ENCODE measurements at regions not wholly inside any gene's neighbourhood (a gene's known extent, or its start where the extent isn't known, plus 50 kb on each side); places are given as distances from the start of the nearest gene placed in this dataset.

GRCh38 chr10:111926286-111926685 is 257.3 kb downstream of the GPAM start:
- intact Hi-C loops (cut with DNase I) = no loop called here

GRCh38 chr10:111933937-111934336 is 249.6 kb downstream of the GPAM start:
- Histone ChIP-seq H3K27ac (no peak overlapping the region), H3K36me3 (no peaks in the 10 kb centered on the region), H3K4me3 (no peak overlapping the region), H3K27me3 (no peaks in the 10 kb centered on the region), H3K9me3 (no peaks in the 10 kb centered on the region), H3K4me1 (no peaks in the 10 kb centered on the region)
- 69 to 71% methylated on average over 5 of the region's 5 CpGs for WGBS, 2 donors
- no peak for TF ChIP-seq EP300 (IDR thresholded peaks at IDR 0.05)
- TF ChIP-seq POLR2A (IDR thresholded peaks at IDR 0.05) = no peak
- no peak for TF ChIP-seq POLR2AphosphoS5 (IDR thresholded peaks at IDR 0.05)
- no peak for TF ChIP-seq CTCF (IDR thresholded peaks at IDR 0.05)
- no peak for DNase-seq
- intact Hi-C loops (cut with DNase I) = no loop called here

More at GRCh38 chr10:111926286-111926685, 257.3 kb downstream of the GPAM start:
- H3K27ac ChIP-seq = no peak overlapping the region
- H3K4me1 ChIP-seq = no peaks in the 10 kb centered on the region
- TF ChIP-seq CTCF (IDR thresholded peaks at IDR 0.05) = no peak
- no peak for DNase-seq
- H3K36me3 ChIP-seq = no peaks in the 10 kb centered on the region
- H3K4me3 ChIP-seq = no peak overlapping the region
- no peaks in the 10 kb centered on the region for H3K9me3 ChIP-seq
- WGBS, 2 donors = 76 to 86% methylated on average over 6 of the region's 6 CpGs
- no peaks in the 10 kb centered on the region for H3K27me3 ChIP-seq

GRCh38 chr10:111934931-111935330 is 248.6 kb downstream of the GPAM start:
- H3K9me3 ChIP-seq = no peaks in the 10 kb centered on the region
- H3K36me3 ChIP-seq = no peaks in the 10 kb centered on the region
- intact Hi-C loops (cut with DNase I) = no loop called here
- H3K27me3 ChIP-seq = no peaks in the 10 kb centered on the region
- no peak overlapping the region for H3K4me3 ChIP-seq
- H3K27ac ChIP-seq = no peak overlapping the region
- WGBS, 2 donors = 76 to 80% methylated on average over 1 of the region's 1 CpG
- H3K4me1 ChIP-seq = no peaks in the 10 kb centered on the region
- no peak for DNase-seq
- no peak for TF ChIP-seq POLR2AphosphoS5 (IDR thresholded peaks at IDR 0.05)
- no peak for TF ChIP-seq CTCF (IDR thresholded peaks at IDR 0.05)
- TF ChIP-seq EP300 (IDR thresholded peaks at IDR 0.05) = no peak
- TF ChIP-seq POLR2A (IDR thresholded peaks at IDR 0.05) = no peak

GRCh38 chr10:111936143-111936542 is 247.4 kb downstream of the GPAM start:
- no peak for DNase-seq
- 79 to 86% methylated on average over 3 of the region's 3 CpGs for WGBS, 2 donors
- H3K4me1 ChIP-seq = no peaks in the 10 kb centered on the region
- intact Hi-C loops (cut with DNase I) = no loop called here
- no peaks in the 10 kb centered on the region for H3K27me3 ChIP-seq
- H3K36me3 ChIP-seq = no peaks in the 10 kb centered on the region
- no peaks in the 10 kb centered on the region for H3K9me3 ChIP-seq
- TF ChIP-seq EP300 (IDR thresholded peaks at IDR 0.05) (no peak), POLR2AphosphoS5 (IDR thresholded peaks at IDR 0.05) (no peak), CTCF (IDR thresholded peaks at IDR 0.05) (no peak), POLR2A (IDR thresholded peaks at IDR 0.05) (no peak)
- H3K4me3 ChIP-seq = no peak overlapping the region
- no peak overlapping the region for H3K27ac ChIP-seq

GRCh38 chr10:111944331-111944730 is 239.2 kb downstream of the GPAM start:
- Histone ChIP-seq H3K4me1 (no peaks in the 10 kb centered on the region), H3K4me3 (no peak overlapping the region), H3K36me3 (no peaks in the 10 kb centered on the region), H3K27me3 (no peaks in the 10 kb centered on the region), H3K9me3 (no peaks in the 10 kb centered on the region), H3K27ac (no peak overlapping the region)
- no peak for TF ChIP-seq CTCF (IDR thresholded peaks at IDR 0.05)
- no peak for TF ChIP-seq POLR2A (IDR thresholded peaks at IDR 0.05)
- TF ChIP-seq POLR2AphosphoS5 (IDR thresholded peaks at IDR 0.05) = no peak
- TF ChIP-seq EP300 (IDR thresholded peaks at IDR 0.05) = no peak
- 76 to 84% methylated on average over 6 of the region's 6 CpGs for WGBS, 2 donors
- DNase-seq = no peak
- intact Hi-C loops (cut with DNase I) = no loop called here

Measured in sigmoid colon (tissue), 6 donors.